ENCODE measurements at regions not wholly inside any gene's neighbourhood (a gene's known extent, or its start where the extent isn't known, plus 50 kb on each side); places are given as distances from the start of the nearest gene placed in this dataset.

DNA sequence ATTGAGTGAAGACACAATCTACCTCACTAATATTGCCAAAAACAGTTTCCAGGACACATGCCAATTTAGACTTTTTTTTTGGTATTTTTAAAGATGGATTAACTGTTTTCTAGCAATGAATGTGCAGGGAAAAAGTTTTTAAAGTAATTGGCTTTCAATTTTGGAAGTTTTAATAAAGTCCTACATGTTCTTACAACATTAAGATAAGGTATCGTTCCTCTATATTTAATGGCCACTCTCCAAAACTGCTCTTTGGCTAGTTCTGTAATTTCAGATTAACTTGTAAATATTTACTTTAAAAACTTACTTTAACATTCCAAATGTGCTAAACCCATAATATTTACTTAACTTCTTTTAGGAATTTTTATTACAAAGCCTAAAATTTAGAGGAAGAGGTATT lies 1332.2 kb upstream of the PRMT6 start:
- H3K27ac ChIP-seq (ENCODE audit: low read depth, low read length), result no peak overlapping the region
- no peaks in the 10 kb centered on the region for H3K9me3 ChIP-seq (ENCODE audit: control insufficient read depth, insufficient read depth, low read length)
- no peaks in the 10 kb centered on the region for H3K27me3 ChIP-seq (ENCODE audit: control insufficient read depth, insufficient read depth, low read length)
- no peaks in the 10 kb centered on the region for H3K36me3 ChIP-seq (ENCODE audit: control insufficient read depth, insufficient read depth, low read length)
- no peaks in the 10 kb centered on the region for H3K4me1 ChIP-seq (ENCODE audit: control insufficient read depth, insufficient read depth, low read length)
- H3K9ac ChIP-seq (ENCODE audit: low read depth, low read length), result no peak overlapping the region
- no peak overlapping the region for H3K4me3 ChIP-seq (ENCODE audit: low read depth, low read length)

DNA sequence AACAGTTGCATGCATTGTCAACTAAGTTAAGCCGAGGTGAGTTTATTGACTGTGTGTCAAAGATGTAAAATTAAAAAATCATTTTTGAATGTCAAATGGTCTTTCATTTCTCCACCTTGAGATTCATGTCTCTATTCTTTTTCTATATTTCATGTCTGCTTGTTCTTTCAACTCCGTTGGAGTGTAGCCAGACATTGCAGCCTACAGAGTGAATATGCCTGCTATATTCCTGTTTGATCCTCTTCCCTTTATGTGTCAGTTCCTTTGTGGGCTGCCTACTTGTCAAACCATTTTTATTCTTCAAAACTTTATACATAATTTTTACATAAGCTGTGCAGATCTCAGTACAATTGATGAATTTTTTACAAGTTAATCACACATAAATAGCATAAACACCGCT lies 1325.8 kb upstream of the PRMT6 start:
- H3K9me3 ChIP-seq (ENCODE audit: control insufficient read depth, insufficient read depth, low read length), result no peaks in the 10 kb centered on the region
- H3K4me1 ChIP-seq (ENCODE audit: control insufficient read depth, insufficient read depth, low read length), result no peaks in the 10 kb centered on the region
- H3K9ac ChIP-seq (ENCODE audit: low read depth, low read length), result no peak overlapping the region
- H3K27ac ChIP-seq (ENCODE audit: low read depth, low read length), result no peak overlapping the region
- no peaks in the 10 kb centered on the region for H3K36me3 ChIP-seq (ENCODE audit: control insufficient read depth, insufficient read depth, low read length)
- H3K27me3 ChIP-seq (ENCODE audit: control insufficient read depth, insufficient read depth, low read length), result no peaks in the 10 kb centered on the region
- no peak overlapping the region for H3K4me3 ChIP-seq (ENCODE audit: low read depth, low read length)

DNA sequence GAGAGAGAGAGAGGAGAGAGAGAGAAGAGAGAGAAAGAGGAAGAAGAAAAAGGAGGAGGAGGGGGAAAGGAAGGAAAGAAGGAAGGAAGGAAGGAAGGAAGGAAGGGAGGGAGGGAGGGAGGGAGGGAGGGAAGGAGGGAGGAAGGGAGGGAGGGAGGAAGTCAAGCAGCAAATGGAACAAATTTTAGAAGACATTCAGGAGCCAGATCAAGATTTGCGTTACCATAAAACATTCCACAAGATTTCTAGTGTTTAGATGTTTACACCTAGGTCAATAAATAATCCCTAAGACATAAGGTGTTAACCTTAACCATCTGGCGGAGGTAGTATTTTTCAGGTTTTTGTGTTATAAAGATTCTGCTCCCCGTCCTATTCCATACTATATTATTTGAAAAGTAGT lies 1320.1 kb upstream of the PRMT6 start:
- Histone ChIP-seq H3K9me3 (ENCODE audit: control insufficient read depth, insufficient read depth, low read length) (no peaks in the 10 kb centered on the region), H3K4me3 (ENCODE audit: low read depth, low read length) (no peak overlapping the region), H3K9ac (ENCODE audit: low read depth, low read length) (no peak overlapping the region), H3K36me3 (ENCODE audit: control insufficient read depth, insufficient read depth, low read length) (no peaks in the 10 kb centered on the region), H3K27ac (ENCODE audit: low read depth, low read length) (no peak overlapping the region), H3K27me3 (ENCODE audit: control insufficient read depth, insufficient read depth, low read length) (no peaks in the 10 kb centered on the region), H3K4me1 (ENCODE audit: control insufficient read depth, insufficient read depth, low read length) (no peaks in the 10 kb centered on the region)

- Histone ChIP-seq H3K4me1 (ENCODE audit: control insufficient read depth, insufficient read depth, low read length) (no peaks in the 10 kb centered on the region), H3K27me3 (ENCODE audit: control insufficient read depth, insufficient read depth, low read length) (no peaks in the 10 kb centered on the region)
Measured at GRCh38 chr1:105779727-105780126, 1276.7 kb upstream of the PRMT6 start.

DNA sequence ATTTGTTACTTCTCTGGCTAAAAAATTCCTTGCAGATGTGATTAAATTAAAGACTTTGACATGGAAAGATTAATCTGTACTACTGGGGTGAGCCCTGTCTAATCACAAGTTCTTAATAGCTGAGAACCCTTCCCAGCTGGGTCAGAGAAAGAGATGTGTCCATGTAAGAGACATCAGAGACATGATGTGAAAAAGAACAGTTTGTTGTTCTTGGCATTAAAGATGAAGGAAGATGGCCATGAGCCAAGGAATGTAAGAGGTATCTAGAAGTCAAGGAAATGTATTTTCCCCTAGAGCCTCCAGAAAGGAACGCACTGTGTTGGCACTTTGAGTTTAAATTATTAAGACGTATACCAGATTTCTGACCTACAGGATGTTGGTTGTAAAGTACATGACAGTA lies 1271.5 kb upstream of the PRMT6 start:
- Histone ChIP-seq H3K27me3 (ENCODE audit: control insufficient read depth, insufficient read depth, low read length) (no peaks in the 10 kb centered on the region), H3K9ac (ENCODE audit: low read depth, low read length) (no peak overlapping the region), H3K4me1 (ENCODE audit: control insufficient read depth, insufficient read depth, low read length) (no peaks in the 10 kb centered on the region), H3K4me3 (ENCODE audit: low read depth, low read length) (no peak overlapping the region), H3K9me3 (ENCODE audit: control insufficient read depth, insufficient read depth, low read length) (no peaks in the 10 kb centered on the region; the same call in 1 of the 2 replicates), H3K27ac (ENCODE audit: low read depth, low read length) (no peak overlapping the region), H3K36me3 (ENCODE audit: control insufficient read depth, insufficient read depth, low read length) (no peaks in the 10 kb centered on the region)

More at GRCh38 chr1:105779727-105780126, 1276.7 kb upstream of the PRMT6 start:
- Histone ChIP-seq H3K4me3 (ENCODE audit: low read depth, low read length) (no peak overlapping the region), H3K36me3 (ENCODE audit: control insufficient read depth, insufficient read depth, low read length) (no peaks in the 10 kb centered on the region), H3K9ac (ENCODE audit: low read depth, low read length) (no peak overlapping the region), H3K27ac (ENCODE audit: low read depth, low read length) (no peak overlapping the region), H3K9me3 (ENCODE audit: control insufficient read depth, insufficient read depth, low read length) (no peaks in the 10 kb centered on the region)

GRCh38 chr1:105793536-105794146 lies 1262.8 kb upstream of the PRMT6 start:
- H3K9ac ChIP-seq (ENCODE audit: low read depth, low read length), result no peak overlapping the region
- H3K27me3 ChIP-seq (ENCODE audit: control insufficient read depth, insufficient read depth, low read length), result no peaks in the 10 kb centered on the region
- no peaks in the 10 kb centered on the region for H3K36me3 ChIP-seq (ENCODE audit: control insufficient read depth, insufficient read depth, low read length)
- H3K9me3 ChIP-seq (ENCODE audit: control insufficient read depth, insufficient read depth, low read length), result no peaks in the 10 kb centered on the region
- no peak overlapping the region for H3K27ac ChIP-seq (ENCODE audit: low read depth, low read length)
- no peaks in the 10 kb centered on the region for H3K4me1 ChIP-seq (ENCODE audit: control insufficient read depth, insufficient read depth, low read length)
- no peak overlapping the region for H3K4me3 ChIP-seq (ENCODE audit: low read depth, low read length)

DNA sequence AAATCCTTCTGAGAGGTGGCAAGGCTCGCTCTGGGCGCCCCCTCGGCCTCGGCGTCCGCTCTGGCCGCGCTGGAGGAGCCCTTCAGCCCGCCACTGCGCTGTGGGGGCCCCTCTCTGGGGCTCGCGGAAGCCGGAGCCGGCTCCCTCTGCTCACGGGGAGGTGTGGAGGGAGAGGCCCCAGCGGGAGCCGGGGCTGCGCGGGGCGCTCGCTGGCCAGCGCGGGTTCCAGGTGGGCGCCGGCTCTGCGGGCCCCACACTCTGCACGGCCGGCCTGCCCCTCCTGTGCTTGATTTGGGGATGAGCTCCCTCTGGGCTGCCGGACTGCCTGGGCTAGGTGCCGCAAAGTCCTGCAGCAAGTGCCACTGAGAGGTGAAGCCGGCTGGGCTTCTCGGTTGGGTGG lies 1260.7 kb upstream of the PRMT6 start:
- H3K27me3 ChIP-seq (ENCODE audit: control insufficient read depth, insufficient read depth, low read length), result no peaks in the 10 kb centered on the region
- no peak overlapping the region for H3K27ac ChIP-seq (ENCODE audit: low read depth, low read length)
- no peaks in the 10 kb centered on the region for H3K36me3 ChIP-seq (ENCODE audit: control insufficient read depth, insufficient read depth, low read length)
- H3K9ac ChIP-seq (ENCODE audit: low read depth, low read length), result no peak overlapping the region
- no peak overlapping the region for H3K4me3 ChIP-seq (ENCODE audit: low read depth, low read length)
- H3K4me1 ChIP-seq (ENCODE audit: control insufficient read depth, insufficient read depth, low read length), result no peaks in the 10 kb centered on the region
- peaks cover 4% of the 10 kb centered on the region; the same call in 1 of the 2 replicates for H3K9me3 ChIP-seq (ENCODE audit: control insufficient read depth, insufficient read depth, low read length)

GRCh38 chr1:105830571-105831146 lies 1225.8 kb upstream of the PRMT6 start:
- Histone ChIP-seq H3K9me3 (ENCODE audit: control insufficient read depth, insufficient read depth, low read length) (no peaks in the 10 kb centered on the region), H3K27me3 (ENCODE audit: control insufficient read depth, insufficient read depth, low read length) (no peaks in the 10 kb centered on the region), H3K36me3 (ENCODE audit: control insufficient read depth, insufficient read depth, low read length) (no peaks in the 10 kb centered on the region), H3K4me1 (ENCODE audit: control insufficient read depth, insufficient read depth, low read length) (no peaks in the 10 kb centered on the region), H3K9ac (ENCODE audit: low read depth, low read length) (no peak overlapping the region), H3K27ac (ENCODE audit: low read depth, low read length) (no peak overlapping the region), H3K4me3 (ENCODE audit: low read depth, low read length) (no peak overlapping the region)

DNA sequence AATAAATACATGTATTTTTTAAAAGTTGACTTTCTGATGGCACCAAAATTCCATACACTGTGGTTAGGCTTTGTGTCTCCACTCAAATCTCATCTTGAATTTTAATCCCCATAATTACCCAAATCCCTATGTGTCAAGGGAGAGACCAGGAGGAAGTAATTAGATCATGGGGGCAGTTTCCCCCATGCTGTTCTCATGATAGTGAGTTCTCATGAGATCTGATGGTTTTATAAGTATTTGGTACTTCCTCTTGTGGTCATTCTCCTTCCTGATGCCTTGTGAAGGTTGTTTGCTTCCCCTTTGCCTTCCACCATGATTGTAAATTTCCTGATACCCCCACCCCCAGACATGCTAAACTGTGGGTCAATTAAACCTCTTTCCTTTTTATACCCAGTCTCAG lies 1218.4 kb upstream of the PRMT6 start:
- peaks cover 3% of the 10 kb centered on the region; the same call in 1 of the 2 replicates for H3K9me3 ChIP-seq (ENCODE audit: control insufficient read depth, insufficient read depth, low read length)
- H3K4me1 ChIP-seq (ENCODE audit: control insufficient read depth, insufficient read depth, low read length), result no peaks in the 10 kb centered on the region
- no peak overlapping the region for H3K4me3 ChIP-seq (ENCODE audit: low read depth, low read length)
- H3K36me3 ChIP-seq (ENCODE audit: control insufficient read depth, insufficient read depth, low read length), result no peaks in the 10 kb centered on the region
- H3K27me3 ChIP-seq (ENCODE audit: control insufficient read depth, insufficient read depth, low read length), result no peaks in the 10 kb centered on the region
- H3K9ac ChIP-seq (ENCODE audit: low read depth, low read length), result no peak overlapping the region
- no peak overlapping the region for H3K27ac ChIP-seq (ENCODE audit: low read depth, low read length)

DNA sequence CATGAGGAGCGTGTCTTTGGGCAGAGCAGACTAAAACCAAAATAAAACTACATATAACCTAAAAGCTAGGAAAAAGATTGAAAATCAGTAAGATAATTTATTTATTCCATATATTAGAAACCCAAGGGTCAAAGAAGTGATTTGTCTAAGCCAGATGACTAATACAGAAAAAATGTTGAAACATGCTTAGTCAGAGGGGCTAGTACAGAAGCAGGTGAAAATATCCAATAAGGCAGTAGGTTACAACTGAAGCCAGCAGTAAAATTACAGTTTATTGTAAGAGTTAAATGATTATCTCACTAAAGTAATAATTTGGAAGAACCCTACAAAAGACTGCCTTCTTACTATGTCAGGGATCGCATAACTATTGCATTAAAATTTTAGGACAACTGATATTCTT lies 1190.9 kb upstream of the PRMT6 start:
- no peaks in the 10 kb centered on the region; the same call in 1 of the 2 replicates for H3K4me1 ChIP-seq (ENCODE audit: control insufficient read depth, insufficient read depth, low read length)
- H3K27me3 ChIP-seq (ENCODE audit: control insufficient read depth, insufficient read depth, low read length), result no peaks in the 10 kb centered on the region
- H3K9ac ChIP-seq (ENCODE audit: low read depth, low read length), result no peak overlapping the region
- H3K4me3 ChIP-seq (ENCODE audit: low read depth, low read length), result no peak overlapping the region
- H3K27ac ChIP-seq (ENCODE audit: low read depth, low read length), result no peak overlapping the region
- no peaks in the 10 kb centered on the region; the same call in 1 of the 2 replicates for H3K9me3 ChIP-seq (ENCODE audit: control insufficient read depth, insufficient read depth, low read length)
- no peaks in the 10 kb centered on the region for H3K36me3 ChIP-seq (ENCODE audit: control insufficient read depth, insufficient read depth, low read length)

DNA sequence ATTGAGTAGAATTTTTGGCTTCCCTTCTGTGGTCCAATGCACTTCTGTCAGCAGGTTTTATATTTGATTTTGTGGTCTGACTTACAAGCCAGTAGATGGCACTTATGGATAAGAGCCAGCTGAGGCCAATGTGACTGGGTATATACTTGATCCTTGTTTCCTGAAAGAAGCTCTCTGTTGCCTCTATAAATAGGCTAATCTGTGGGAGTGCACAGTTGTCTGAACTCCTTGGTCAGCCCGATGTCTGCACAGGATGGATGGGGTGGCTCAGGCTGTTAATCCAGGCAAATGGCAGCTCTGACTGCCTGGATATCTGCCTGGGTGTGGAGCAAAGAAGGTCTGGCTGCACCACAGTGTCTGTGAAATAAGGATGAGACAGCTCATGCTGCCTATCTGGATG lies 1183.7 kb upstream of the PRMT6 start:
- H3K9ac ChIP-seq (ENCODE audit: low read depth, low read length), result no peak overlapping the region
- H3K4me1 ChIP-seq (ENCODE audit: control insufficient read depth, insufficient read depth, low read length), result no peaks in the 10 kb centered on the region
- no peaks in the 10 kb centered on the region for H3K36me3 ChIP-seq (ENCODE audit: control insufficient read depth, insufficient read depth, low read length)
- no peaks in the 10 kb centered on the region for H3K27me3 ChIP-seq (ENCODE audit: control insufficient read depth, insufficient read depth, low read length)
- H3K9me3 ChIP-seq (ENCODE audit: control insufficient read depth, insufficient read depth, low read length), result no peaks in the 10 kb centered on the region
- H3K4me3 ChIP-seq (ENCODE audit: low read depth, low read length), result no peak overlapping the region
- H3K27ac ChIP-seq (ENCODE audit: low read depth, low read length), result no peak overlapping the region
